HEK293 (cell line): ENCODE measurements at regions not wholly inside any gene's neighbourhood (a gene's known extent, or its start where the extent isn't known, plus 50 kb on each side); places are given as distances from the start of the nearest gene placed in this dataset.

Experiments
- SALL2 ChIP-seq: fragments of 450-650 bp; formaldehyde crosslinking; IDR thresholded peaks from 2 replicates; pipeline ENCODE4 v1.5.0; 2017; ENCODE audit warnings: missing biosample characterization, mild to moderate bottlenecking, missing genetic modification characterization, borderline replicate concordance
- SETDB1 ChIP-seq: IDR thresholded peaks from one replicate; pipeline ENCODE4 v1.6.1; 2017; ENCODE audit warnings: mild to moderate bottlenecking, low read length, moderate library complexity, mixed read lengths; ENCODE audit not compliant: insufficient read length
- ZNF248 ChIP-seq: fragments of 450-650 bp; formaldehyde crosslinking; IDR thresholded peaks from 2 replicates; pipeline ENCODE4 v1.5.1; 2017; ENCODE audit warnings: missing biosample characterization, missing genetic modification characterization
- ZNF596 ChIP-seq: fragments of 450-650 bp; IDR thresholded peaks from 2 replicates; pipeline ENCODE4 v1.5.0; 2018; ENCODE audit warnings: missing biosample characterization, mild to moderate bottlenecking, missing genetic modification characterization, moderate library complexity
- TF ChIP-seq, protein P1 (sequence below): fragments of 450-650 bp; formaldehyde crosslinking; IDR thresholded peaks from 2 replicates; pipeline ENCODE4 v1.5.1; 2016; ENCODE audit warnings: missing biosample characterization, missing genetic modification characterization
- TF ChIP-seq, protein P2 (sequence below): fragments of 450-650 bp; formaldehyde crosslinking; IDR thresholded peaks from 2 replicates; pipeline ENCODE4 v1.5.1; 2016; ENCODE audit warnings: missing biosample characterization, missing genetic modification characterization
- TF ChIP-seq, protein P3 (sequence below): fragments of 450-650 bp; formaldehyde crosslinking; IDR thresholded peaks from 2 replicates; pipeline ENCODE4 v1.5.1; 2016; ENCODE audit warnings: missing biosample characterization, missing genetic modification characterization

DNA sequence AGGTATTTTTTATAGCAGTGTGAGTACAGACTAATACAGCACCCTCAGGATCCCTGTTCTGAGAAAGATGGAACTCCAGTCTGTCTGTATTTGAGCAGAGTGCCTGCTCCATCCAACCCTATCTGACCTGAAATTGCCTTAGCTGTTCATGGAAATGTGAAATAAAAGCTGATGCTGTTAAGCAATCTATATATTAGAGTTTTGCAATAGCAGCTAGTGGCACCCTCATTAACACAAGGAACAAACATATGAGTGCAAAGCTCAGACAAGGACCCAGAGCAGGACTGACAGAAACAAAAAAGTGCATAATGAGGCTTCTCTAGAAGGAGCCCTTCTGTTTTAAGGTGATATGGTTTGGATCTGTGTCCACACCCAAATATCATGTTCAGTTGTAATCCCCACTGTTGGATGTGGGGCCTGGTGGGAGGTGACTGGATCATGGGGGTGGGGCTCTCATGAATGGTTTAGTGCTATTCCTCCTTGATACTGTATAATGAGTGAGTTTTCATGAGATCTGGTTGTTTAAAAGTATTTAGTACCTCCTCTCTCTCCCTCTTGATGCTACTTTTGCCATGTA lies 272.9 kb upstream of the KLF3 start:
- TF ChIP-seq, protein P1, sequence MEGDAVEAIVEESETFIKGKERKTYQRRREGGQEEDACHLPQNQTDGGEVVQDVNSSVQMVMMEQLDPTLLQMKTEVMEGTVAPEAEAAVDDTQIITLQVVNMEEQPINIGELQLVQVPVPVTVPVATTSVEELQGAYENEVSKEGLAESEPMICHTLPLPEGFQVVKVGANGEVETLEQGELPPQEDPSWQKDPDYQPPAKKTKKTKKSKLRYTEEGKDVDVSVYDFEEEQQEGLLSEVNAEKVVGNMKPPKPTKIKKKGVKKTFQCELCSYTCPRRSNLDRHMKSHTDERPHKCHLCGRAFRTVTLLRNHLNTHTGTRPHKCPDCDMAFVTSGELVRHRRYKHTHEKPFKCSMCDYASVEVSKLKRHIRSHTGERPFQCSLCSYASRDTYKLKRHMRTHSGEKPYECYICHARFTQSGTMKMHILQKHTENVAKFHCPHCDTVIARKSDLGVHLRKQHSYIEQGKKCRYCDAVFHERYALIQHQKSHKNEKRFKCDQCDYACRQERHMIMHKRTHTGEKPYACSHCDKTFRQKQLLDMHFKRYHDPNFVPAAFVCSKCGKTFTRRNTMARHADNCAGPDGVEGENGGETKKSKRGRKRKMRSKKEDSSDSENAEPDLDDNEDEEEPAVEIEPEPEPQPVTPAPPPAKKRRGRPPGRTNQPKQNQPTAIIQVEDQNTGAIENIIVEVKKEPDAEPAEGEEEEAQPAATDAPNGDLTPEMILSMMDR (tag by site-specific recombination): no peak
- TF ChIP-seq, protein P2, sequence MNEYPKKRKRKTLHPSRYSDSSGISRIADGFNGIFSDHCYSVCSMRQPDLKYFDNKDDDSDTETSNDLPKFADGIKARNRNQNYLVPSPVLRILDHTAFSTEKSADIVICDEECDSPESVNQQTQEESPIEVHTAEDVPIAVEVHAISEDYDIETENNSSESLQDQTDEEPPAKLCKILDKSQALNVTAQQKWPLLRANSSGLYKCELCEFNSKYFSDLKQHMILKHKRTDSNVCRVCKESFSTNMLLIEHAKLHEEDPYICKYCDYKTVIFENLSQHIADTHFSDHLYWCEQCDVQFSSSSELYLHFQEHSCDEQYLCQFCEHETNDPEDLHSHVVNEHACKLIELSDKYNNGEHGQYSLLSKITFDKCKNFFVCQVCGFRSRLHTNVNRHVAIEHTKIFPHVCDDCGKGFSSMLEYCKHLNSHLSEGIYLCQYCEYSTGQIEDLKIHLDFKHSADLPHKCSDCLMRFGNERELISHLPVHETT (tag by site-specific recombination): no peak
- no peak for TF ChIP-seq SALL2 (tag by site-specific recombination)
- TF ChIP-seq SETDB1: no peak
- no peak for TF ChIP-seq ZNF596 (tag by site-specific recombination)
- TF ChIP-seq, protein P3, sequence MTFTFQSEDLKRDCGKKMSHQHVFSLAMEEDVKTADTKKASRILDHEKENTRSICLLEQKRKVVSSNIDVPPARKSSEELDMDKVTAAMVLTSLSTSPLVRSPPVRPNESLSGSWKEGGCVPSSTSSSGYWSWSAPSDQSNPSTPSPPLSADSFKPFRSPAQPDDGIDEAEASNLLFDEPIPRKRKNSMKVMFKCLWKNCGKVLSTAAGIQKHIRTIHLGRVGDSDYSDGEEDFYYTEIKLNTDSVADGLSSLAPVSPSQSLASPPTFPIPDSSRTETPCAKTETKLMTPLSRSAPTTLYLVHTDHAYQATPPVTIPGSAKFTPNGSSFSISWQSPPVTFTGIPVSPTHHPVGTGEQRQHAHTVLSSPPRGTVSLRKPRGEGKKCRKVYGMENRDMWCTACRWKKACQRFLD: no peak
- TF ChIP-seq ZNF248 (tag by site-specific recombination): no peak
